Left lung (tissue), 4 donors: ENCODE measurements at regions not wholly inside any gene's neighbourhood (a gene's known extent, or its start where the extent isn't known, plus 50 kb on each side); places are given as distances from the start of the nearest gene placed in this dataset.

ENCODE experiments used
- ATAC-seq: fragments of 200-7000 bp; cut with Tn5 transposase; one replicate; pipeline ENCODE4 v1.9.1; 2020; ENCODE audit warnings: moderate library complexity
- DNase-seq, 4 donors: peaks; one replicate each; pipeline ENCODE4 v3.0.0-alpha.2; 2013 to 2020
- H3K27ac ChIP-seq, 2 donors: fragments of 200-600 bp; sonication (generic) in 1 of 2; one replicate each; pipeline versions ENCODE4 v1.5.0 to v1.8.0; 2020 to 2021
- H3K27me3 ChIP-seq, 2 donors: fragments of 200-600 bp; sonication (generic) in 1 of 2; one replicate each; pipeline versions ENCODE4 v1.5.0 to v1.8.0; 2020 to 2021
- H3K36me3 ChIP-seq, 2 donors: fragments of 200-600 bp; sonication (generic) in 1 of 2; one replicate each; pipeline versions ENCODE4 v1.5.0 to v1.8.0; 2020 to 2021
- H3K4me1 ChIP-seq, 2 donors: fragments of 200-600 bp; one replicate each; pipeline ENCODE4 v1.8.0; 2021
- H3K4me3 ChIP-seq, 2 donors: fragments of 200-600 bp; sonication (generic) in 1 of 2; one replicate each; pipeline versions ENCODE4 v1.5.0 to v1.8.0; 2020 to 2021; ENCODE audit warnings: mild to moderate bottlenecking in 1 of 2
- H3K9me3 ChIP-seq, 2 donors: fragments of 200-600 bp; sonication (generic) in 1 of 2; one replicate each; pipeline versions ENCODE4 v1.5.0 to v1.8.0; 2020 to 2021
- CTCF ChIP-seq, 2 donors: fragments of 200-600 bp; sonication (generic) in 1 of 2; IDR thresholded peaks; one replicate each; pipeline versions ENCODE4 v1.5.0 to v1.8.0; 2021; ENCODE audit warnings: antibody characterized with exemption in 2 of 2
- intact Hi-C, 2 donors: fragments of 100-400 bp; cut with DNase I; formaldehyde crosslinking; loops; one replicate each; pipeline versions ENCODE4 v1.11.2 to v1.14.2; 2022
- donor health status: DM: no; HTN: yes; CAD: no.
- donor health status: DM: no; HTN: no; CAD: no.

DNA sequence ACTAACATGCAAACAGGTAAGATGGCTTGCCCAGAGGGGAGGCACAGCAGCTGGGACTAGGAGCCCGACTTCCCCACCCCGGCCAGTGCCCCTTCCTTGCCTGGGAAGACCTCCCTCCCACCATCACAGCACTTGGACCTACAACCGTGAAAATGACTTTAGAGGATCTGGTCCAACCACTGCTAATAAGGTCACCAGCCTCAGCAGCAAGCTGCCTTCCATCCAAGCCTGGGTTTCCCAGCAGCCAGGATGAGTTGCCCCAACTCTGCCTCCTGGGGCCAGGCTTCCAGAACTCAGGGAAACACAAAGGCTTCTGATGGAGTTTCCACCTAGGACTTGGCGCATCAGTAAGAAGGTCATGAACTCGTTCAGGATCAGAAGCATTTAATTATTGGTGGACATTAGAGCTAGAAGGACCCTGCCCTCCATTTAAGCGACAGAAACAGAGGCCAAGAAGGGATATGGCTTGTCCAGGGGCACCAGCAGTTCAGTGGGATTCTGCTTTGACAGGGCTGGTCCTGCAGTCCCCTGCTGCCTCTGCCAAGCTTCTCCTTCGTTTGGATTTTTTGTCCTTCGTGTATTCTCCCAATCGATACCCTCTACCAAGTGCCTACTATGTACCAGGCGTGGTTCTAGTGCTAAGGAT is 403.0 kb upstream of the ID2 start:
- H3K9me3 ChIP-seq, result no peaks in the 10 kb centered on the region
- no peak for TF ChIP-seq CTCF (IDR thresholded peaks at IDR 0.05)
- no peak overlapping the region for H3K27ac ChIP-seq
- no peak for DNase-seq
- no peaks in the 10 kb centered on the region for H3K36me3 ChIP-seq
- no peak overlapping the region for H3K4me3 ChIP-seq
- intact Hi-C loops, result no loop called here
- H3K27me3 ChIP-seq, result no peaks in the 10 kb centered on the region
- no peak for ATAC-seq
- no peaks in the 10 kb centered on the region for H3K4me1 ChIP-seq

DNA sequence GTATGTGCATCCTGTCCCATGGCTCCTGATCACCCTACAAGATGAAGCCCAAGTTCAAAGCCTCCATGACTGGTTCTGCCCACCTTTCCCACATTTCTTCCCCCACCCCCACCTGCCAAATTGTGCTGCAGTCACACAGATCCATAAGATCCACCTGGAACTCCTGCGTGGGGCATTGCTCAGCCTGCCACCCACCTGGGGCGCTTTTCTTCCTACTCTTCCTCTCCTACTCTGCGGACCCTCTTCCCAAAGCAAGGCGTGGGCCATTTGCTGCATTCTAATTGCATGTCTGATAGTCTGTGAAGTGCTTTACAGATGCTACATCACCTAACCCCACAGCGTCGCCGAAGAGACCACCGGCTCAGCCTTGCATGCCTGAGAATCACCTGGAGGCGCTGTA is 402.4 kb upstream of the ID2 start:
- no peaks in the 10 kb centered on the region for H3K4me1 ChIP-seq
- ATAC-seq (no peak), DNase-seq (no peak)
- H3K9me3 ChIP-seq, result no peaks in the 10 kb centered on the region
- no peaks in the 10 kb centered on the region for H3K36me3 ChIP-seq
- intact Hi-C loops, result no loop called here
- no peak overlapping the region for H3K27ac ChIP-seq
- H3K4me3 ChIP-seq, result no peak overlapping the region
- no peak for TF ChIP-seq CTCF (IDR thresholded peaks at IDR 0.05)
- no peaks in the 10 kb centered on the region for H3K27me3 ChIP-seq

- Histone ChIP-seq H3K9me3 (no peaks in the 10 kb centered on the region), H3K4me3 (no peak overlapping the region), H3K27ac (no peak overlapping the region), H3K36me3 (no peaks in the 10 kb centered on the region), H3K4me1 (no peaks in the 10 kb centered on the region), H3K27me3 (no peaks in the 10 kb centered on the region)
- ATAC-seq (no peak), DNase-seq (no peak)
- no peak for TF ChIP-seq CTCF (IDR thresholded peaks at IDR 0.05)
- intact Hi-C loops, result no loop called here
These were observed 400.6 kb upstream of the ID2 start for GRCh38 chr2:8281234-8281633.

DNA sequence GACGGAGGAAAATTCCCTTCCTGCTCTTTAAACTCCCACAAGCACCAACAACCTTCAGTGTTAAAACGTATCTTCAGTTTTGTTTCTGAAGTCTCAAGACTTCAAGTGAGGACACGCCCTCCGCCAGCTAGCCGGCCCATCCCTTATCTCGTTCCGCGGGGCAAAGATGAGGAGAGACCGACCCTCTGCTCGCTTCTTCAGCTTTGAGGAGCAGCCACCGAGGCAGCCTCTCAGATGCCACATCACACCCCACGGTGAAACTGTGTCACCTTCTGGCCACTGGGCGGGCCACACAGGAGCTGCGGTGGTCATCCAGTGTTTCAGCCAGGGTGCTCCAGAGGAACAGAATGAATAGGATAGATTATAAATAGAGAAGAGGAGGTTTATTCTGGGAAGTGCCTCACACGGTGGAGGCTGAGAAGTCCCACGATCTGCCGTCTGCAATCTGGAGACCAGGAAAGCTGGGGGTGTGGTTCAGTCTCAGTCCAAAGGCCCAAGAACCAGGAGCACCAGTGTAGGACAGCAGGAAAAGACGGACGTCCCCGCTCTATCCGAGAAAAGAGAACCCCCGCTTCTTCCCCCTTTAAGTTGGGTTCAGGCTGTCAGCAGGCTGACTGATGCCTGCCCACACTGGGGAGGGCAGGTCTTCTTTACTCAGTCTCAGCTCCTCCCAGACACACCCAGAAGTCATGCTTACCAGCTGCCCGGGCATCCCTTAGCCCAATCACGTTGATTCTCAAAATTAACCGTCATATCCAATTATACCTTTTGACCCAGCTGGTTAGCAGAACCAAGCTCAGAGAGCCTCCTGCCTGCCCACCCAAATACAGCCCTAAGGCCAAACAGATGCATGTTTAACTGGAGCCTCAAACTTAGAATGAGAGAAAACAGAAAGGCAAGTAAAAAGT is 399.7 kb upstream of the ID2 start:
- Histone ChIP-seq H3K27ac (no peak overlapping the region), H3K4me1 (no peaks in the 10 kb centered on the region), H3K36me3 (no peaks in the 10 kb centered on the region), H3K9me3 (no peaks in the 10 kb centered on the region), H3K4me3 (no peak overlapping the region), H3K27me3 (no peaks in the 10 kb centered on the region)
- ATAC-seq (no peak), DNase-seq (peak in 1 of 4 donors; percentile 59)
- TF ChIP-seq CTCF (IDR thresholded peaks at IDR 0.05), result no peak
- intact Hi-C loops, result no loop called here

- DNase-seq (no peak), ATAC-seq (no peak)
- intact Hi-C loops, result no loop called here
- no peaks in the 10 kb centered on the region for H3K27me3 ChIP-seq
- no peak overlapping the region for H3K27ac ChIP-seq
- H3K36me3 ChIP-seq, result no peaks in the 10 kb centered on the region
- no peak for TF ChIP-seq CTCF (IDR thresholded peaks at IDR 0.05)
- H3K4me3 ChIP-seq, result no peak overlapping the region
- H3K9me3 ChIP-seq, result no peaks in the 10 kb centered on the region
- no peaks in the 10 kb centered on the region for H3K4me1 ChIP-seq
These were observed 399.0 kb upstream of the ID2 start for GRCh38 chr2:8282858-8283252.
